ENCODE measurements at regions not wholly inside any gene's neighbourhood (a gene's known extent, or its start where the extent isn't known, plus 50 kb on each side); places are given as distances from the start of the nearest gene placed in this dataset.

DNA sequence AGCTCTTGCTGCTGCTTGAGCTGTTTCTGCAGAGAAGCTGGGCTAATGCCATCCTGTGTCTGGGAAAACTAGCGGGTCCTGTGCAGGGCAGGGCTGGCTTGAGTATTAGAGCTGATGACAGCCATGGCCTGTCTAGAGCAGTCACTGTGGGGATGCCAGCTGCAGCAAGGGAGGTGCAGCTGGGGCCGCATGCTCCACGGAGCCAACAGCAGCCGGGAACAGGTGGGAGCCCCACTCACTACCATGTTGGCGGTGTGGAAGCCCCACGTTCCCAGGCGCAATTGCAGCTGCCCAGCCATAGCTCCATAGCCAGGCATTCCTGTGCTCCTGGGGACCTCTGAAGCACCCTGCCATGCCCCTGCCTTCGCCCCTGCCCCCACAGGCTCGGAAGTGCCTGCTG is 212.9 kb downstream of the TFAP2C start:
- 90 to 93% (median 90%) methylated on average over 9 of the region's 9 CpGs for WGBS, 3 donors
- H3K27ac ChIP-seq (ENCODE audit: low read depth, low read length) = no peak overlapping the region

GRCh38 chr20:56843386-56843785 is 214.3 kb downstream of the TFAP2C start:
- H3K27ac ChIP-seq (ENCODE audit: low read depth, low read length) = no peak overlapping the region
- WGBS, 3 donors = 68 to 79% (median 78%) methylated on average over 7 of the region's 7 CpGs

- 49 to 58% (median 53%) methylated on average over 4 of the region's 4 CpGs for WGBS, 3 donors
- H3K27ac ChIP-seq (ENCODE audit: low read depth, low read length) = no peak overlapping the region
Observed at GRCh38 chr20:56843817-56844216, 214.7 kb downstream of the TFAP2C start.

DNA sequence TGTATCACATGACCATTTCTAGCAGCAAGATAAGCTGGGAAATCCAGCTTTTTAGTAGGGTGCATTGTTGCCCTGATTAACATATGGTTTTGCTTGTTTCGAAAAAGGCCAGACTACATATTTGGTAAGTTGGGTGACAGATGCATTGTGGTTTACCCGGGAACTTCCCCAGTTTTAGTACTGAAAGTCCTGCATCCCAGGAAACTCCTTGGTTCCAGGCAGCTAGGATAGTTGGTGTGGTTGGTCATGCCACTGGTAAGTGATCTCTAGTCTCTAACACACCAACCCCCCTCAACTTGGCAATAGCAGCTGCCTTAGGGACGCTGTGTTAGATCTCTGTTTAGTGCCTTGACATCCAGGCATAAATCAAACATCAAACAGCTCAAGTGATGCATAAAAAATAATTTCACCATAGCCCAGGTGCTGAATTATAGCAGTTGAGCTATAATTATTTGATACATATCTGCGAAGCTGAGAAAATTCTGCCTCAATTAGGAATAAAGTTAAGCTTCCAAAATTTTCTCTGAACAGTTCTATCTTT is 216.5 kb downstream of the TFAP2C start:
- H3K27ac ChIP-seq (ENCODE audit: low read depth, low read length) = no peak overlapping the region
- WGBS, 3 donors = 71 to 77% (median 71%) methylated on average over 4 of the region's 4 CpGs

DNA sequence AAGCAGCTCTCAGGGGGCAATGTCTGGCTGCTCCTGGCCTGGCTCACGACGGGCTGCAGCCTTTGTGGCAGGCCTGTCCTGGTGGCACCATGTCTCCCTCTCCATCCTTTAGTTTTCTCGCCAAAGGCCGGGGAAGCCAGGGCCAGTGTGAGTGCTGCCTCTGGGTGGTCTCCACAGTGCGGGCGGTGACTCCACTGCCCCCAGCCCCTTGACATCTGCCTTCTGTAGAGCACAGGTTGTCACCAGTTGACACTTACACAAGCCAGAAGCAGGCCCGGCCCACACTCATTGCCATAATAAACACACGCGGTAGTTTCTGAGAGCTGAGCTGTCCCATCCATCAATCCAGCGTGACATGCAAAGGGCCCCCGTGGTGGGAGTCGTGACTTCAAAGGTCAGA is 219.5 kb downstream of the TFAP2C start:
- 34 to 48% (median 37%) methylated on average over 12 of the region's 12 CpGs for WGBS, 3 donors

DNA sequence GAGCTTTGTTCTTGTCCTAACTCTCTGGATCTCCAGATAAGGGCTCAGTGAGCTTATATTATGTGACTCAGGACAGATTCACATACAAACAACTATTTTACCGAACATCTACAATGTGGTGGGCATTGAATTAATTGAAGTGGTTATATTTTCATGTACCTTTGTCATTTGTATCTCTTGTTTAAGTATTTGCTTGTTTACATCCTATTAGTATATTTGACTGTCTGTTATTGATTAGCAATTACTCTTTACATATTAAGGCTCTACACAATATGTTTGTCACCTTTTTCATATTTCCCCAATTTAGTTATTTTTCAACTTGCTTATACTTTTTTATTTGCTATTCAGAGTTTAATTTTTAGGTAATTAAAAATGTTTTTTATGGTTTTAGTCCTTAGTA is 222.4 kb downstream of the TFAP2C start:
- H3K27ac ChIP-seq (ENCODE audit: low read depth, low read length) = no peak overlapping the region
- WGBS, 3 donors = 81 to 92% (median 85%) methylated on average over 1 of the region's 1 CpG

More for the DNA sequence above, 219.5 kb downstream of the TFAP2C start:
- no peak overlapping the region for H3K27ac ChIP-seq (ENCODE audit: low read depth, low read length)

DNA sequence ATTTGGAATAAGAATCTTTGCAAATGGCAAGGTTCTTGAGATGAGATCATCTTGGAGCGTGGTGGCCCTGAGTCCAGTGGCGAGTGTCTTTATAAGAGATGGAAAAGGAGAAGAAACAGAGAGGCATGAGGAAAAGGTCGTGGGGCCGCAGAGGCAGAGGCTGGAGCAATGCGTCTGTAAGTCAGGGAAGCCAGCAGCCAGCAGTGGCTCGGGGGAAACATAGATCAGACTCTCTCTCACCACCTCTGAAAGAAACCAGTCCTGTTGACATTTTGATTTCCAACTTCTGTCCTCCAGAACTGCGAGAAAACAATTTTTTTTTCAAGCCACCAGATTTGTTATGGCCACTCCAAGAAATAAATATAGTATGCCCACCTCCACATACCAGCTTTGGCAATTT is 226.6 kb downstream of the TFAP2C start:
- WGBS, 3 donors = 37 to 59% (median 55%) methylated on average over 7 of the region's 7 CpGs
- no peak overlapping the region for H3K27ac ChIP-seq (ENCODE audit: low read depth, low read length)

DNA sequence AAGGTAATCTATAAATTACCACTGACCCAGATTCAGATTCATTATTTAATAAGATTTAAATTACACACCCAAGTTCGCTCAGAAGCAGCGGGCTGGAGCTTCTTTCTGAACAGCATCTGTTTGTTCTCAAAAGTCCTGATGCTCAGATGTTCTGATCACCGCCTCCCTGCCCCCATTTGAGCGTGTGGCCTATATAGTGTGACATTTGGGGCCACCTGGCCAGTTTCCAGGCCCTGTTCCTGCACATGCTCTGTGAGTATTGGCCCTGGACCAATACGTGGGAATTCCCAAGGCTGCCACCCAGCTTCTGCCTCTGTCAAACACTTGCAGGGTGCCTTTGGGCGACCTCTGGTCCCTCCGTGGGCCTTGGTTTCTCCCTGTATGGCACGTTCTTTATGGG is 228.8 kb downstream of the TFAP2C start:
- 72 to 83% (median 80%) methylated on average over 8 of the region's 8 CpGs for WGBS, 3 donors
- H3K27ac ChIP-seq (ENCODE audit: low read depth, low read length) = no peak overlapping the region

DNA sequence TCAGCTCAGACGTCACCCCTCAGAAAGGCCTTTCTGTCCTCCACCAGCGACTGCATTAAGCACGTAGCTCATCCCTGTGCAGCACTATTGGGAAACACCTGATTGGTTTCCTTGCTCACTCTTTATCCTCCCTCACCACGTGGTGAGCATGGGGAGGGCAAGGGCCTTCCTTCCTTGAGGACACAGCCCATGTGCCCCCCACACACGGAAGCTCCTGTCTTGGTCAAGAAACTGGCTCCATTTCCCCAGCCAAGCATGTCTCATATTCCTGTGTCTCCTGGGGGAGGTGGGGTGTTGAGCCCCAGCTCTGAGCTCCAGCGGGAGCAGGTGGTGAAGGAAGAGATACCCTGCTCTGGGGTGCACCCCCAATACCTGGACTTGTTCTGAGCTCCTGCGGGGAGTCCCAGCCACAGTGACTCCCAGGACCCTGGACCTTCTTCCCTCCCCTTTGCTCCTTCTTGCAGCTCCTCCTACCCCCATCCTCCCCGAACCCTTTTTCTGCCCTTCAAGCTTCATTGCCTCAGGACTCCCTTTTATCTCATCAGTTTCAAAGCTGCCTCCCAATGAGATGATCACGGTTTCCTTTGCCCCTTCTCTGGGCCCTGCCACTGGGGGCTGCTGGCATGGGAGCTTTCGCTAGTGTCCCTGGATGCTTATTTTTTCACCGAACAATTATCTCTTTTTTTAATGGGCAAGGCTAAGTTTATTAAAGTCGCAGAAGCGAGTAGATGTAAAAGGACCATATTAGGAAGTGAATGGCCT is 230.1 kb downstream of the TFAP2C start:
- 53 to 55% (median 53%) methylated on average over 13 of the region's 13 CpGs for whole genome bisulfite sequencing, 3 donors
- H3K27ac ChIP-seq (ENCODE audit: low read depth, low read length) = no peak overlapping the region

DNA sequence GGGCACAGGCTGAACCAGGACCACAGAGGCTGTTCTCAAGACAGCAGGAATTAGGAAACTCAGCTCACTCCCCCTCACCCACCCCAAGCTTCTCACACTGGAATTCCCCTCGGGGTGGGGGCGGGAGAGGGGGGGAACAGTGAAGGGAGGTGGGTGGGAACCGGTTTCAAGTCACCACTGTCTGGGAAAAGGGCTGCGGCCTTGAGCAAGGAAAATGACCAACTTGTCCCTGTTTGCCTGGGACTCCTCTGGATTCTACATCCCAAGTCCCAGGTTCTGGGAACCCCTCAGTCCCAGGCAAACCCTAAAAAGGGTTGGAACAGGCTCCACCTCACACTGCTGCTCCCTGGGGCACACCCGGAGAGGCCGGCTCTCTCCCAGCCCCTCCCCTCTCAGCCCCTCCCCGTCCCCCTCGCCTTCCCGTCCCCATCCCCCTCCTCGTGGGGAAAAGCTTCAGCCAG is 230.7 kb downstream of the TFAP2C start:
- H3K27ac ChIP-seq (ENCODE audit: low read depth, low read length) = no peak overlapping the region
- WGBS, 3 donors = 8 to 16% (median 11%) methylated on average over 9 to 10 of the region's 10 CpGs

GRCh38 chr20:56860413-56860812 is 231.3 kb downstream of the TFAP2C start:
- WGBS, 3 donors = 49 to 56% (median 51%) methylated on average over 5 of the region's 5 CpGs
- no peak overlapping the region for H3K27ac ChIP-seq (ENCODE audit: low read depth, low read length)

DNA sequence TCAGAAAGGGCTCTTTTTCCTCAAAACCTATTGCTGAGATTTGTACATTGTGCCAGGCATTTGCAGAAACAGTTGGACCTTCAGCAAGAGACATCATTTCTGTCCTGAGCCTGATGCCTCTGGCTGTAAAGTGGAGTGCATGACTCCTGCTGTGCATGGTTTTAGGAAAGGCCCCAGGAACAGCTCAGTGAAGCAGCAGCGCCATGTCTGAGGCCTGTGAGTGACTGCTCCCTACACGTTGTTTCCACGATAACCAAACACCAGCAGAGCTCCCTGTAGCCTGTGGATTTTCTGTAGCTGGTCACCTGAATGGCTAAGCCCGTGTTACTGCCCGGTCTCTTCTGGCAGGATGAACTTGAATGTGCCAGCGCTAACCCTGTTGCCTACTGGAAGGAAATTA is 232.5 kb downstream of the TFAP2C start:
- 27 to 51% (median 33%) methylated on average over 6 of the region's 6 CpGs for WGBS, 3 donors
- no peak overlapping the region for H3K27ac ChIP-seq (ENCODE audit: low read depth, low read length)

DNA sequence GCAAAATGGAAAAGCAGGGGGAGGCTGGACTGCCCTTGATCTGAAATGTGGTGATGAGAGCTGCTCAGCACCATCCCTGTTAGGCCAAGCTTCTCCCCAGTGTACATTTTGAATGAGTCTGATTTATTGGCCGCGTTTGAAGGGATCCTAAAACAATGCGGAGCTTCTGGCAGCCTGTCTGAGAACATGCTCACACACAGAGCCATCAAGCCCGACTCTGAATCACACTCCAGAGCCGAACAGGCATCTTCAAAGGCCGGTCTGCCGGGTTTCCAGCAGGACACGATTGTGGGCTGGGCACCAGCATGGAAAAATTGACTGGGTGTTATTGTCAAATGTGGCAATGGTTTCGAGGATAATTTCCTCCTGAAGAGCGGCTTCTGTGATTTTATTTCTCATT is 235.9 kb downstream of the TFAP2C start:
- WGBS, 3 donors = 48 to 70% (median 54%) methylated on average over 9 to 10 of the region's 10 CpGs

DNA sequence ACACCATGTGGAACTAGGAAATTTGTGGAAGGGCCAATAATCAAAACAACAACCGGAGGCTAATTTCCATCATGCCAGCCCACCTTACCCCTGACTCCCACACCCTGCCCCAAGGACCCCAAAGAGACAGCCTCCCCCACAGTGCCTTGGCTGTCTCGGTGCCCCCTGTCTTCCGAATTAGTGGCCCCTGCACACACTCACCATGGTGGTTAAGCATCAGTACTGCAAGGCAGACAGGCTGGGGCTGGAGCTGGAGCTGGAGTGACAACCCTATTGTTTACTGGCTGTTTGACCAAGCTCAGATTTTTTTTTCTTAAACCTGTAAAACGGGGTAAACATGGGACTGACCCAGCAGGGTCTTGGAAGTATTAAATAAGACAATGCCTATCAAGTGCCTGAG is 238.0 kb downstream of the TFAP2C start:
- WGBS, 3 donors = 46 to 73% (median 72%) methylated on average over 4 of the region's 4 CpGs
- no peak overlapping the region for H3K27ac ChIP-seq (ENCODE audit: low read depth, low read length)

More for the DNA sequence above, 235.9 kb downstream of the TFAP2C start:
- no peak overlapping the region for H3K27ac ChIP-seq (ENCODE audit: low read depth, low read length)

DNA sequence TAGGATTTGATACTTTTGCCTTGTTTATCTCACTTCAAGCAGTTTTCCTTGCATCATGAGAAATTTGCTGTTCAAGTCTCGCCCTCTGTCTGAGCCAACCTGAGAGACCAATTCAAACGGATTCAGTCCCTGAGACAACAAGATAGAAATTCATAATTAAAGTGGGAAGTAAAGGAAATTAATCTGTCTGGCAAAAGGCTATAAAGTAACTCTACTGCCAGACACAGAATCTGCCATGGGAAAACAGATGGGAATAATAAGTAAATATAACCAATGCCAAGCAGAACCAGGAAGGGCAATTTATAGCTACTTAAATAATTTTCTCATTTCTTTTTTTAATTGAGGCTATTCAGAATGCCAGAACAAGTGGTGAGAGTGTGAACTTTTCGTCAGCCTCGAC is 239.6 kb downstream of the TFAP2C start:
- H3K27ac ChIP-seq (ENCODE audit: low read depth, low read length) = no peak overlapping the region
- WGBS, 3 donors = 64 to 84% (median 78%) methylated on average over 4 of the region's 4 CpGs

DNA sequence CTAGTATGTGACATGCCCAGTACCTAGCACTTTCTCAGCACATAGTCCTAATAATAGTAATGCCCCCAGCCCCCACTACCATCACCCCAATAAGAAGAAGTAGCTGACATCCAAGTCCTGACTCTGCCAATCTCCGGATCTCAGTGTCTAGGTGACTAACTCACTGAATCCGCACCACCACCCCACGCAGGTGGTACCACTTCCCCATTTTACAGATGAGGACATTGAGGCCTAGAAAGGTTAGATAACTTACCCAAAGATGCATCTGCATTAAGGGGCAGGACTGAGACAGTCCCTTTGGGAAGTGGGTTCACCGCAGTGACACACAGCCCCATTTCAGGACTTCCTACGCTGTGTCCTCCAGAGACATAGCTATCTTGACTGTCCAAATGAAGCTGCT is 241.2 kb downstream of the TFAP2C start:
- WGBS, 3 donors = 91 to 93% (median 93%) methylated on average over 5 of the region's 5 CpGs
- H3K27ac ChIP-seq (ENCODE audit: low read depth, low read length) = no peak overlapping the region

DNA sequence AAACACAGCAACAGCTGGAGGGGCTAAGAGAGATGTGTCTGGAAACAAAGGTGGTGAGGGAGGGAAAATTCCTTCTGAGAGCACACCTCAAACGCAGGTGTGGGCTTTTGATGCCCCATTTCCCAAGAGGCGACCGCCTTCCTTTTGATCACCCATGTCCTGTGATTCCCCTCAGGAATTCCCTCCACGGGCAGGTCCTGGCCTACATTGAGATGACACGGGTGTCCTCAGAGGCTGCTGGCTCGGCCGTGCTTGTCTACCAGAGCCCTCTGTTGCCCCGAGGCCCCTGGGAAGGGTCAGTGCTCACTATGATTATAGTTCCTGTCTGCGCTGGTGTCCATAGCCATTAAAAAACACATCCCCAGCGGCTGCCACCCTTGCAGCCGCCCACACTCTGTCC is 242.6 kb downstream of the TFAP2C start:
- no peak overlapping the region for H3K27ac ChIP-seq (ENCODE audit: low read depth, low read length)
- 56 to 66% (median 59%) methylated on average over 11 of the region's 11 CpGs for WGBS, 3 donors

DNA sequence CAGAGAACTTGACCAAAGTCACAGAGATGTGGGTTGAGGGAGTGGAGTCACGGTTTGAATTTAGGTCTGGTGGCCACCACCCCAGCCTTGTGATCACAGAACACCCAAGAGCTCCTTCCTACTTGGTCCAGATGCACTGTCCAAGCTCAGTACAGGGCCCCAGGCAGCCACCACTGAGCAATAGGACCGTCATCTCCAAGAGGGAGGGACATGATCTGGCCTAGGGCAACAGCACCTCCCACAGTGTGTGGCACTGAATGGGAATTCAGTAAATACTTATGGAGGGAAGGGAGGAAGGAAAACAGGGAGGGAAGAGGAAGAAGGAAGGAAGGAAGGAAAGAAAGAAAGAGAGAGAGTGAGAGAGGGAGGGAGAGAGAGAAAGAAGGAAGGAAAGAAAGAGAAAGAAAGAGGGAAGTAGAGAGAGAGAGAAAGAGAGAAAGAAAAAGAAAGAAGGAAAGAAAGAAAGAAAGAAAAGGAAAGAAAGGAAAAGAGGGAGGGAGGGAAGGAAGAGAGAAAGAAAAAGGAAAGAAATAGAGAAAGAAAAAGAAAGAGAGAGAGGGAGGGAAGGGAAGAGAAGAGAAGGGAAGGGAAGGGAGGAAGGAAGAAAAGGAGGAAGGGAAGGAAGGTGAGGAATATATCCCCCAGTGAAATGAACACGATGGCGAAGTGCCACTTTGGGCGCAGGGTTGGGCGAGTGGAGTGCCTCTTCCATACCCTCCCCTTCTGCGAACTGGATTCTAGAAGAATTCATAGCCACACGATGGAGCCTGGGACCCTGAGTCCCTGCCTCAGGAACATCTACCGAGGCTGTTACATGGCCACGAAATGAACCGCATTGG is 243.7 kb downstream of the TFAP2C start:
- 79 to 88% (median 84%) methylated on average over 11 of the region's 11 CpGs for WGBS, 3 donors
- H3K27ac ChIP-seq (ENCODE audit: low read depth, low read length) = no peak overlapping the region

GRCh38 chr20:56873836-56874235 is 244.7 kb downstream of the TFAP2C start:
- 87 to 90% (median 89%) methylated on average over 26 of the region's 26 CpGs for WGBS, 3 donors
- H3K27ac ChIP-seq (ENCODE audit: low read depth, low read length) = no peak overlapping the region

All from adipose tissue (tissue), 3 donors.